ENCODE measurements at regions not wholly inside any gene's neighbourhood (a gene's known extent, or its start where the extent isn't known, plus 50 kb on each side); places are given as distances from the start of the nearest gene placed in this dataset.

DNA sequence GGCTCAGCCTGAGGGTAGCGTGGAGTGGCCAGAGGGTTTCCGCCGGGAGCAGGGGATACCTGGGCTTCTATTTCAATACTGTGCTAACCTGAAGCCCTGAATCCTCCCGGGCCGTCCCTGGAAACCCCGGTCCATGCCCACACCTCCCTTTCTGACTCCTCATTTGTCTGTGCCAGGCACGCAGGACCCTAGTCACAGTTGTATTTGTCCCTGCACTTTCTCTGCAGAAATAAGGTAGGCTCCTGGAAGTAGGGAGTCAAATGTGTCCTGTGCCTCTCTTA is 418.8 kb upstream of the HS6ST1 start:
- no peak for DNase-seq

DNA sequence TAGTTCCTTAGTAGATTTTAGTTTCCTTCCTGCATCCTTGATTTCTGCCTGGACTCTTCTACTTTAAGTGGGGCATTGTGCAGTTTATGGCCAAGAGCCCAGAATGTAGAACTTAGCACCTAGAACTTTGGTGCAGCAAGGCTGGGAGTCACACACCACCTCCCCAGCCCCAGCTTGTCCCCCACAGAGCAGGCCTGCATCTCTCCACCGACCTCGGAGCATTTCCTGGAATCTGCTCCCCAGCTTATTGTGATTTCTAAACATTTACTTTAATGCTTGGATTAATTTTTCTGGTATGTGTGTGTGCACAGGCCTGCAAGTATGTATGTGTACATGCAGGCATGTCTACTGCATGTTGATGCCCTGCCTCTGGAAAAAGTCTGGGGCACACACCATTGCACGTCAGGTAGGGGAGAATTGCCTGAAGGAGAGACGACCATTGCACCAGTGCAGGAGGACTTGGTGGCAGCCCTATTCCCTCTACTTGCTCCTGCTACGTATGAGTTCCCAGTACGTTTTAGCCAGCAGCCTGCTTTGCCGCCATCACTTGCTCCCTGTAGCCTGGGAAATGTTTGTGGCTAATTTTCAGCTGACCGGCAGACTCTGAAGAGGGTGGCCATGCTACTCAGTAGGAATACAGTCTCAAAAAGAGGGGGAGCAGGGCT is 419.9 kb upstream of the HS6ST1 start:
- no peak for DNase-seq

DNA sequence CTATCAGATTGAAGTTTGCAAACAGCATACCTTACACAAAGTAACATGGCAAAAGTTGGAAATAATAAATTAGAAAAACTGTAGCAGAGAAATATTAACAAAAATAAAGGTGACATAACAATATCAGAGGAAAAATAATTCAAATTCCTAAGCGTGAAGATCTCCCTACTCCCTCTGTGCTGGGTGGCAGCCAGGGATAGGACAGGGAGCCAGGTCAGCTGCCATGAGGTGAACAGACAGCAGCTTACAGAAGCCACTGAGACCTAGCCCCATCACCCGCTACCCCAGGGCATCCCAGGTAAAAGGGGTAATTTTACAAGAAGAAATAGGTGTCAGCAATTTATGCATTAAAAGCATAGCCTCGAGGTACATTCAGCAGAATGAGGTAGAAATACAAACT is 423.8 kb upstream of the HS6ST1 start:
- no peak for DNase-seq

DNA sequence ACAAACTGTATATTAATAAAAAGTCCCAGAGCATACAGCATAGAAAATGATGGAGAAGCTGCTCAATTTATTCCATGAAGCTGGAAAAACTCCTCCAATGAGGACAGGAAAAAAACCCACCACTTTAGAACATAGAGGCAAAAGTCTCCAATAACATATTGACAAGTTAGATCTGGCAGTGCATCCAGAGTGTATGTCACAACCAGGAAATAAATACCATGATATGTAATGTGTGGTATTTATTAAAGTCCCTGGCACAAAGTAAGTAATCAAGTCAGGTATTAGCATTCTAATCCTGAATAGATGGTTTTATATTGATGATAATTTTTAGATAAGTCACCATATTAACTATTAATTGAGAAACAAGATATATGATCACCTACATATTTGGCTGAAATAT is 427.3 kb upstream of the HS6ST1 start:
- no peak for DNase-seq

DNA sequence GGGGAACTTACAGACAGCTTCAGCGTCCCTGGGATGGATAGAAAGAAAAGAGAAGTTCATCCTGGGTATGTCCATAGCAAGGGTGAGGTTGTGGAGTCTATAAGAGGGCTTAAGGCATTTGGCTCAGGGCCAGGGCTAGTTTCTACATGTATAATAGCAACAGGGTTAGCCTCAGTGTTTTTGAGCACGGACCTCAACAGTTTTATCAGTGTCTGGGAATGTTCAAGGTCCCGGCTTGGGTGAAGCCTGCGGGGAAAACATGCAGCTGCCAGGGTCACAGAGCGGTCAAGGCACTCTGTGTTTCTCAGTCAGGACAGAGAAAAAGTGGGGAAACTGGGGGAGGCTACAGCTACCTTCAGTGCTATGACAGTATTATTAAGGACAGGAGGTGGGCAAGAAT is 427.7 kb upstream of the HS6ST1 start:
- no peak for DNase-seq

DNA sequence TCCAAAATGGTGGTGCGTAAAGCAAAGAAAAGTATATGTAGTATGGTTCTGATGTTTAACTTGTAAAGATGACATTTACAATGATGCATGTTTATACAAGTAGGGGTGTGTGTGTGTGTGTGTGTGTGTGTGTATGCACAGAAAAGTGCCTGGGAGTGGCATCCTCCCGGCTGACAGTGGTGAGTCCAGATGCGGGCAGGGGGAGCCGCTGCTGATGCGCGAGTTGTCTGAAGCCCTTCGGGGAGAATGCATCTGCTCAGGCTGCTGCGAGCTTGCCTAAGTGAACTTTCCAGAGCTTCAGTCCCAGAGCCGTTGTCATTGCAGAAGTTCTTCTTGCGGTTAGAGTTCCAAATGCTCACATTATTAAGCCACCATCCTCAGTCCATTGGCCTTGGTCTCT is 429.7 kb upstream of the HS6ST1 start:
- DNase-seq, result no peak

DNA sequence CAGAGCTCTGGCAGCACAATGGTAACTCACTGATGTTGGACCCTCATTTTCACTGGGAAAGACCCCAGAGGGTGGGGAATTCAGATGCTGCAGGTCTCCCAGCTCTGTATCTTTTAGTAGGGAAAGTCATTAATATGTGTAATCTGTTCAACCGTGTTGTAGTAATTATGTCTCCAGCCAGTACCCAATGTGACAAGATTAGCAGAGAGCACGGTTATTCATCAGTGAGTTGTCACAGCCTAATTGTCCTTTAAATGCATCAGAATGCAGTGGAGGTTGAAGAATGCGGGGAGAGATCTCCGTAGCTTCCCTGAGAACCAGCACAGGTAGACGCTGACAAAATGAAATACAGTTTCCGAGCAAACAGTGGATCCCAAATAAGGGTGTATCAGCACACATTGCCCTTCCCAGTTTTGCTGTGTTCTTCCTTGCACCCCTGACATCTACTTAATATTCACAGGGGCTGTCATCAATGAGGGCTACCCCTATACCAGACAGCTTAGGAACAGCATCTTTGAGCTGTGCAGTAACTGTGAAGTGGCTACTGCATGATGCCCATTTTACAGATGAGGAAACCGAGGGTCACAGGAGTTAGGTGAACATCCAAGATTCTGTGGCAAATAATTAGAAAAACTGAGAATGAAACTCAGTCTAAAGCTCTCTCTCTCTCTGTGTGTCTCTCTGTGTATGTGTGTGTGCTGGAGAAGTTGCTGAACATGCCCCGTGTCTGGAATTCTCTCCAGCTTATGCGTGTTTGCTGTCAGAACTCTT is 430.4 kb upstream of the HS6ST1 start:
- no peak for DNase-seq

DNA sequence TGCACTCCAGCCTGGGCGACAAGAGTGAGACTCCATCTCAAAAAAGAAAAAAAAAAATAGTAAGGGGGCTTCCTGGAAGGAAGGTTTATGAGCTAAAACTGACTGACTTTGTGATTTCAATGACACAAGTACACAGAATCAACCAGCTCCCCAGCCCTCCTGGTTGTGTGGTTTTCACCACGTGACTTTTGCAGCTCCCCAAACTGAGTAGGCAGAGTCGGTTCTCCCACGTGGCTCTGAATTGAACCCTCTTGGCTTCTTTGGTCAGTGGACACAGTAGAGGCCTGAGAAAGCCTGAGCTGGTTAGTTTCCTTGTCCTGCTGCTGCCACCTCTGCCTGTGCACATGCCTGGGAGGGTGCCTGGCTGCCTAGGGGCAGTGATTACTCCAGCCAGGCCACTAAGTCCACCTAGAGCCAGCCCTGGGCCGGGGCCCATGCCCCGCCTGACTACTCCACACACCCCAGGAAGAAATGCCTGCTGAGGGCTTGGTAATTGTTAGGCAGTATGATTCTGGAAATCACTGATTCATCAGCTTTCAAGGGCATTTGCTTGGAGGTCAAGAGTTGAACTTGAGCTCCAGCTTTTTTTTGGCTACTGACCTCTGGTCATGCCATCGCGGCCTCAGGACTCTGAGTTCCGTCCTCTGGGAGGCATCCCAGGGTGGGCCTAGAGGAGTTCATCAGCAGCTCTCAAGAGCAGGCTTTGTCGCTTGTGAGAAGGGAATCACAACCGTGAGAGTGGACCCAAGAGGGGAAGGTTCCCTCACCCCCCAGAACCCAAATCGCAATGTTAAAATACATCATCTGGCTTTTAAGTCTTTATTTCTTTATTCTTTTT is 431.9 kb upstream of the HS6ST1 start:
- no peak for DNase-seq

DNA sequence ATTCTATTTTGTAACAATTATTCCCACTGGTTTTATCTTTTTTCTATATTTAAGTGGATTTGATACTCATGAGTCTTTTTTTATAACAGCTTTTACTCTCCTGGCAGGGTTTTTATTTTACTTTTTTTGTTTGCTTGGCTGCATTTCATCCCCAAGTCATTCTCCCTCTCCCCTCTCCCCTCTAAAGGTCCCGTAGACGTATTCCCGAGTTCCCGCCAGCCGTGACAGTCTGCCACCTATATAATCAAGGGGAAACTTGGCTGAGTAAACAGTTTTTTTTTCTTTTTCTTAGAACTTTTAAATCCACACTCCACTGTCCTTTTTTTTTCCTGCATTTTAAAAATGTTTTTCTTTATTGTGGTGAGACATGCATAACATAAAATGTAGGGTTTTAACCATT is 433.1 kb upstream of the HS6ST1 start:
- DNase-seq, result no peak

DNA sequence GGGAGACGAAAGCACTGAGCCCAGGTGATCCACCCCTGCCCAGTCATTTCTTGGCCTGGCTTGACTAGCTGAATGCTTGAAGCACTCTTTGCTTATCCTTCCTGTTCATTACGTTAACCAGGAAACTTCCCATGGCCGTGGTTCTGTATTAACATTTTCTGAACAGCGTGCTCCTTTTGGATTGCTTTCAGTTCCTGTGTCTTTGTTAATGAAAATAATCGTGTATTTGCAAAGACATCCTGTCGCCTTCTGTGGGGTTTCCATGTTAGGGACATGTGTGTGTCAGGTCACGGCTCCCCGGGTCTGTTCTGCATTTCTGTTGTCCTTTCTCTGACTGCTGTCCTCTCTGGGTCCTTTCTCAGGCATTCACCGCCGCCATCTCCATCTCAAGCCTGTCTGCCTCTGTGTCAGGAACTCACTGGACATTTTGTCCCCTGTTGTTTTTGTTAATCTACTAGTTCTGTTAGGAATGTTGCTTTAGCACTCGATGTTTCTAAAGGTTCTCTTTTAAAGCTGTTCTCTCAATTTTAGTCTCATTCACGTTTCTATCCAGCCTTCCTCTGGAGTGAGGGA is 434.1 kb upstream of the HS6ST1 start:
- DNase-seq, result no peak

DNA sequence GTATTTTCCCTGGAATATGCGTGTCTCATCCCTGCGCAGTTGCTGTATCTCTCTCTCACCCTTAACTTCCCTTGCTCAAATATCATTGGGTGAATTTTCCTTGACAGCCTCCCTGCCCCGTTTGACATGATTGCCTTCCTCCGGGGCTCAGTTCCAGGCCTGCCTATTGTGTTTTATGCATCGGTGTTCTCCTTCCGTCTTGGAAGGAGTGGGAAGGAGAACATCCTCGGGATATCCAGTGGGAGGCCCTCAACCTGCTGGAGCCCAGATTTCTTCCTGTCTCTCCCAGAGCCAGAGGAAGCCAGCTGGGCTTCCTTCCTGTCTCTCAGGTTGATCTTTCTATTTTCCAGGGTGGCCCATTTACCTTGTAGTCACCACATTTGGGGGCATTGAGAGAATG is 434.7 kb upstream of the HS6ST1 start:
- no peak for DNase-seq

DNA sequence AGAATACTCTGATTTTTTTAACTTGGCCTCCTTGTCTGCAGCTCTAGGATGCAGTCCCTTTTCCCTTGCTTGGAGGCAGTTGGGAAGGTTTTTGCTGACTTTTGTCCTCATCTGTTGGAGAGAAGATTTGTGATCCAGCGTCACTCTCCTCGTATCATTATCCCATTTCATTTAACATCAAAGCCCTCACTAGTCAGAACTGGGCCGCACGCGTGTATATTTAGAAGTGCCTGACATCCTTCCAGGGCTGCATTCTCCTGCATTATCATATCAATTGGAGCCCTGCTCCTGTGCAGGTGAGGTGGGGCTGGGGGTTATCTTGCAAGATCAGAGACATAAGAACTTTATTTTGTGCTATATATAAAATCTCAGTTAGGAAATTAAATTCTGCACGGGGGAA is 435.1 kb upstream of the HS6ST1 start:
- no peak for DNase-seq

DNA sequence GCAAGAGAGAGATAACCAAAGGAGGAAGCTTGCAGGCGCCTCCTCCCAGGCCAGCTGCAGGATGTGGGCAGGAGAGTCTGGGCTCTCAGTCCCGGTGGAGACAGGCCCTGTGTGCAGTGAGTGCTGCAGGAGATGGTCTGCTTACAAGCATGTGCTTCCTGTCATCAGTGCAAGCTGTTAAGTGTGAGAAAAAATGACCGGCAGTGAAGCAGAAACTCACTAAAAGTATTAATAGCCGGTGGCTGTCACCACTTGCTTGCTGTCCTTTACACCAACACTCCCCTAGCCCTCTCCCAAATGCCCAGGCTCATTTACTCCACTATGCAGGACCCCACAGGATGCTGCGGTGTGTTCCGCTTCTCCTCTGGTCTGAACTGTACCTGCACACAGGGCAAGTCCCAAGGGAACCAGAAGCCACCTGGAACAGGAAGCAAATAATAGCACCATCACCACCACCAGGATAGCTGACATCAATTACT is 435.6 kb upstream of the HS6ST1 start:
- DNase-seq, result no peak

DNA sequence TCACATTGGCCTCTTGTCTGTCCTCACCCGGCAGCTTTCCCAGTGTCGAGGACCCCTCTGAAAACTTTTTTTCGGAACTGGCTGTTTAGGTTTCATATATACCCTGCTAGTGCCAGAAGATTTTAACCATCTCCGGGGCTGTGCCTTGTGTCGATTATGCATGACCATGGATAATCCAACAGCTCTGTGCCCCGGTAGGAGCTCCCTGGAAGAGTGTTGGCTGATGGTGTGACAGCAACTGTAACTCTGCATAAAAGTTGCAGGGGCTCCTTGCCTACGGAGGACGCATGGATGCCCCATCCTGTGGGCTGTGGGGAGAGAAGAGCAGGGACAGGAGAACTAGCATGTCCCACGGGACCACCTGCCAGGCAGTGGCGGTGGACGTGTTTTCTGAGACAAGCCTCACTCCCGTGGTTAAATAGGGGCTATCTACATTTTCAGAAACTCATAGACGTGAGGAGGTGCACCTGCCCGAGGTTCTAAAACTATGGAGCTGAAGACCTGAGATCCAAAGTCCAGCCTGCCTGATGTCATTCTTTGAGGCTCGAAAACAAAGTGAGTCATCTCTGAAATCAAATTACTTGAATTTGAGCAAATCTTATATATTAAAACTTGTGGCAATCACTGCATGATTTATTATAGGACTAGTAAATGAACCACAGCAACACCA is 437.2 kb upstream of the HS6ST1 start:
- no peak for DNase-seq

DNA sequence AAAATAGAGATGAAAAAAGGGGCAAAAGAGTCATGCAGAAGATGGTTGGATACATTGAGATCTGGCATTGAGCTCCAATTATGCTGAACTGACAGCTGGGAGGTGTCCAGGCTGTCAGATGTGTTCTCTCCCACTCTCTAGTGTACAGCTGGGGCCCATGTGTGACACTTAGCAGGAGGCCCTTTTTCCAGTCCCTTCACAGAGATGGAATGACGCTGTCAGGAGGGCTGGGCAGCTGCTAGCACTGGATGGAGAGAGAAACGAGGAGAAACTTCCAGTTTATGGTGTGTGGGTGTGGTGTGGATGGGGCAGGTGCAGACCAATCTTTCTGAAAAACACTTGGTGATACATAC is 437.7 kb upstream of the HS6ST1 start:
- no peak for DNase-seq

DNA sequence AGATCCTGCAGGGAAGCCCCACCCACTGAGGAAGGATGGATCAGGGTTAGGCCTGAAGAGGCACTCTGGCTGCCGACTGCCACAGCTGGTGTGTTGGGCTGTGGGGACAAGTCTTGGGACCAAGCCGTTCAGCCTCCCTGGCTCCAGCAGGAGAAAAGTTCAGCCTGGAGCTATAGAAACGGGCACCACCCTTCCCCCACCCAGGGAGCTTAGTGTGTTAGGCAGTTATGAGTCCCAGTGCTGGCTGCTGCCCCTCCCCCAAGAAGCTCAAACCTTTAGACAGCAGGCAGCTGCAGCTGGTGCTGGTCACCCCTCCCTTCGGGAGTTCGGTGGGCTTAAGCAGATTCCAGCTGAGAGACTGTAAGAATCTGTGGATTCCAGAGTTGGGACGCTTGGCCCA is 447.1 kb upstream of the HS6ST1 start:
- DNase-seq, result no peak

DNA sequence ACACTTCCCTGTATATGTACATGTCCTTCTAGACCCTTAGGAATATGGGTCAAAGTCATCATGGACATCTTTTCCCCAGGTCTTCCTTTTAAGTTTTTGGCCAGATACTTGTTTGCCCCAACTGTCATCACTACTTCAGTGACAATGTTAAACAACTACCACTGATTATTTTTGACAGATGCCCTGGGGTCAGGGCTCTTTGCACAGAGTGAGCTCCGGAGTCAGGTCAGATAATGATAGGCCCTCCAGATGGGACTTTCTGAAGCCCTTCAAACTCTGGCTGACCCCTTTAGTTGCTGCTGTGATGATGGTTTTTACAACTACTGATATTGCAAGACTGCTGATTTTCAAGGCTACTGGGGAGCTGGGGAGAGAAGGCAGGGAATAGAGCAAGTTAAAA is 449.4 kb upstream of the HS6ST1 start:
- DNase-seq, result no peak

DNA sequence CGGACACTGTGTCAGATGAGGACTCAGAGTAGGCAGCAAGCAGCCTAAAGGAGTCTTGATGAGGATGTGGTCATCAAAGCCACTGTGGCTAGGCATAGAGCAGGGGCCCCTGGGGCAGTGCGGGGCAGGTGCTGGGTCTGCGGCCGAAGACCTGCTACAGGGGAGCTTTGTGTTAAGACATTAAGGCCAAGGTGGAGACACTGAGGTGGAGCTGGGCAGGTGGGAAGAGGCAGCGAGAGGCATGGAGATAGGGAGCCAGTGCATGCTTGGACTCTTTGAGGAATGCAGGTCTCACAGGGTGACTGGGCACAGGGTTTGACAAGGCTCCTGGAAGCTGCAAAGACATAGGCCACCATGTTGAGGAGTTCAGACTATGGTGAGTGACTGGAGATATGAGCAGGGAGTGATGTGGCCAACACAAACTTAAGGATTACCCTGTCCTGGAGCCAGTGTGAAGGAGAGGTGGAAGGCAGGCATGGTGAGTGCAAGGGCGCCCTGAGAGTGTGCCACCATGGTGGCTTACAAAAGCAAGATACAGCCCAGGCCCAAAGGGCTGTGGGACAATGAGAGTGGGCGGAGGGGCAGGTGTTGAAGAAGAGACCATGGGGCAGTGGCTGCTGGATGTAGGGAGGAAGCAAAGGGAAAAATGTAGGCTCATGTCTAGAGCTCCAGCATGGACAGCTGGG is 450.9 kb upstream of the HS6ST1 start:
- no peak for DNase-seq

DNA sequence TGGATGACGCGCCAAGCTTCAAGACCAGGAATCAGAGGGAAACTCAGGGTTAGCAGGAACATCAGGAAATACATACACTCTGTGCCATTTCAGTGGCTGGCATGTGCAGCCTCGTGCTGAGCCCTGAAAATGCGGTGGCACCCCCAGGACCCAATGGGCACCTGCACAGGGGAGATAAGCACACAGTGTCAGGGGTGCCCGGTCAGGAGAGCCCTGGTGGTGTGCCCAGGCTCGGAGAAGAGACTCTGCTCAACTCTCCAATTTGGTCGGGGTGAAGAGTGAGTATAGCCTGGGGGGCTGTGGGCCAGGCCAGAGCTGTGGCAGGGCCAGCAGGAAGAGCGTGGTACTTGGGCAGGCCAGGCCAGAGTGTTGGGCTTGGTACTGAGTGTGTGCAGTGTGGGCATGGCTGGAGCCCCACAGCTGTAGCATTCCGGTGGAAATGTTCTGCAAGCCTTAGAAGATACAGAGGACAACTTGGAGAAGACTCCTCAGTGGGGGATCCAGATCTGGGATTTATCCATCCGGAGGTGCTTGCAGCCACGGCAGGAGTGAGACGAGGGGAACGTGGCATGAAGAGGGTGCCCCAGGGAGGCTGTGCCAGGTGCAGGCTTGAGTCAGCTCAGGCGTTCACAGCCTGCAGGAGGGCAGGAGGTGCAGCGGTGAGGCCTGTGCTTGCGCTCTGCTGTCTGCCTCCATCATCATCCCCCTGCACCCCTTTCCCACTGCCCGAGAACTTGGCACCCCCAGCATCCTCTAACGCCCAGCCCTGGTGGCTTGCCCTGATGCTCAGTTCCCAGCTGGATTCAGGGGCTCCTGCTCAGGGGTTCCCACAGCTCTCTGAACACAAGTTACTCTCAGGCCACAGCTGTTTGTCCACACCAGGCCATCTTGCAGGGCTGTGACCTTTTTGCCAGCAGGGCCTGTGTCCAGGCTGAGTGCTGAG is 451.7 kb upstream of the HS6ST1 start:
- no peak for DNase-seq

DNA sequence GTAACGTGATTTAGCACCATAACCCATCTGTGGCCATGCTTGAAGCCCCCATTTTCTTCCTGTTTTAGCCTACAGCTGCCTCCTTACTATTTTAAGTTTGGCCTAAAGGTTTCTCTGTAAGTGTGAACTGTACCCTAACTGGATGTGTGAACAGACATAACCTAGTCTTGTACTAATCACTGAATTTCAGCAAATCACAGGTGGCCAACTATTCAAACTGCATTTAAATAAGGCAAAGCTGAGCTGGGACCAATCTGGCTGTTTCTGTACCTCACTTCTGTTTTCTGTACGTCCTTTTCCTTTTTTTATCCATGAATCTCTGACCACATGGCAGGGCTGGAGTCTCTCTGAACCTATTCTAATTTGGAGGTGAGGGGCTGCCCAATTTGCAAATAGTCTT is 452.7 kb upstream of the HS6ST1 start:
- DNase-seq, result no peak

DNA sequence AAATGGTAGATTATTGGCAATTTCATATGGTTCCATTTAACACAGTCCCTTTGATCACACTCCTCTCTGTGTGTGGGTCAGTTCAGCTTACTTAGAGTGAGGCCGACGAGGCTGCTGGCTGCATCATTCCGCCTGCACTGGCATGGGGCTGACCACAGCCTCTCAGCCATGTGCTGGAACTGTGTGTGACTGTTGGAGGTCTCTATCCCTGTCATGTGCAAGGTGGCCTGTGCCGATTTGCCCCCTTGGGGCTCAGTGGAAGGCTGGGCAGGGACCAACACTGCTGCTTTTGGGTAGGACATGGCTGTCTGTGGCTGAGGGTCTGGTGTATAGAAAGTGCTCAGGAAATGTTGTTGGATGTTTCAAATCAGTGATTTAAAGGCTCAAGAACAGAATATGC is 454.0 kb upstream of the HS6ST1 start:
- no peak for DNase-seq

All from SIG-M5 (cell line).